Tibial artery (tissue), 4 donors: ENCODE measurements at regions not wholly inside any gene's neighbourhood (a gene's known extent, or its start where the extent isn't known, plus 50 kb on each side); places are given as distances from the start of the nearest gene placed in this dataset.

Experiments
- DNase-seq, 2 donors: peaks; one replicate each; pipeline ENCODE4 v3.0.0-alpha.2; 2019
- H3K27ac ChIP-seq, 2 donors: fragments of 200-600 bp; sonication (generic) in 1 of 2; 1 replicate in 1 of 2; 2 replicates in 1 of 2; pipeline ENCODE4 v1.5.1; 2018 to 2019; ENCODE audit warnings: mild to moderate bottlenecking in 1 of 2
- H3K27me3 ChIP-seq, 2 donors: fragments of 200-600 bp; sonication (generic) in 1 of 2; one replicate each; pipeline versions ENCODE4 v1.5.1 to v1.6.0; 2016 to 2019
- H3K36me3 ChIP-seq, 3 donors: fragments of 200-600 bp; sonication (generic) in 2 of 3; one replicate each; pipeline ENCODE4 v1.5.1; 2016 to 2019; ENCODE audit warnings: mild to moderate bottlenecking in 2 of 3
- H3K4me1 ChIP-seq, 4 donors: fragments of 200-600 bp; sonication (generic) in 2 of 4; 1 replicate in 3 of 4; 2 replicates in 1 of 4; pipeline ENCODE4 v1.5.1; 2016 to 2019
- H3K4me3 ChIP-seq, 2 donors: fragments of 200-600 bp; sonication (generic) in 1 of 2; 1 replicate in 1 of 2; 2 replicates in 1 of 2; pipeline ENCODE4 v1.5.1; 2018 to 2019; ENCODE audit warnings: mild to moderate bottlenecking in 2 of 2
- H3K9me3 ChIP-seq, 3 donors: fragments of 200-600 bp; sonication (generic) in 1 of 3; one replicate each; pipeline ENCODE4 v1.5.1; 2016 to 2019
- CTCF ChIP-seq, 2 experiments: fragments of 200-600 bp in 1 of 2; fragments of 450-650 bp in 1 of 2; IDR thresholded peaks; one replicate each; pipeline ENCODE4 v1.5.1; 2017 to 2019; ENCODE audit warnings: antibody characterized with exemption in 2 of 2, mild to moderate bottlenecking in 1 of 2, moderate library complexity in 1 of 2
- intact Hi-C: fragments of 100-400 bp; cut with DNase I; formaldehyde crosslinking; loops from one replicate; pipeline ENCODE4 v1.15.0; 2023; ENCODE audit warnings: low total_unique reads

DNA sequence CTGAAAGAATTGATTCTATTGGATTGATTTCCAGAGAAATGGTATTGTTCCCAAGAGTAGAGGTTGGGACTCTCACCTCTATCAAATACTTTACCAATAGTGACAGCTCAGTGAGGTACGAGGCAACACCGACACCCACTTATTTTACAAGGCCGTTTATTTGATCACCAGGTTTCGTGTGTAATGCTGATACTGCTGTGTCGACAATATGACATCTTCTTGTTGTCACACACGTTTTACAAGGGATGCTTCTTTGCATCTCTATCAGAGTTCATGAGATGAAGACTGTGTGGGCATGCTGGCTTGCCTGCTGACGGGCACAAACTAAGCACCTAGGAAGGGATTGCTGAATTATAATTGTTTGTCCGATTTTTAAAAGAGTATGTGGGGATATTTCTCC lies 217.8 kb upstream of the EGLN3 start:
- DNase-seq = no peak
- no peak for TF ChIP-seq CTCF (IDR thresholded peaks at IDR 0.05)
- peaks cover 0 to 29% (median 13%) of the 10 kb centered on the region in 4 donors for H3K4me1 ChIP-seq
- no peaks in the 10 kb centered on the region for H3K36me3 ChIP-seq
- H3K27me3 ChIP-seq = no peaks in the 10 kb centered on the region
- no peaks in the 10 kb centered on the region for H3K9me3 ChIP-seq
- no peak overlapping the region for H3K4me3 ChIP-seq
- intact Hi-C loops = no loop called here
- no peak overlapping the region for H3K27ac ChIP-seq

- DNase-seq = no peak
- no peak overlapping the region for H3K4me3 ChIP-seq
- no peak for TF ChIP-seq CTCF (IDR thresholded peaks at IDR 0.05)
- H3K27me3 ChIP-seq = no peaks in the 10 kb centered on the region
- no peaks in the 10 kb centered on the region for H3K36me3 ChIP-seq
- no peaks in the 10 kb centered on the region for H3K9me3 ChIP-seq
- intact Hi-C loops = no loop called here
- peaks cover 0 to 2% (median 0%) of the 10 kb centered on the region in 4 donors for H3K4me1 ChIP-seq
- H3K27ac ChIP-seq = no peak overlapping the region
These were observed 215.0 kb upstream of the EGLN3 start for GRCh38 chr14:34165847-34166350.

DNA sequence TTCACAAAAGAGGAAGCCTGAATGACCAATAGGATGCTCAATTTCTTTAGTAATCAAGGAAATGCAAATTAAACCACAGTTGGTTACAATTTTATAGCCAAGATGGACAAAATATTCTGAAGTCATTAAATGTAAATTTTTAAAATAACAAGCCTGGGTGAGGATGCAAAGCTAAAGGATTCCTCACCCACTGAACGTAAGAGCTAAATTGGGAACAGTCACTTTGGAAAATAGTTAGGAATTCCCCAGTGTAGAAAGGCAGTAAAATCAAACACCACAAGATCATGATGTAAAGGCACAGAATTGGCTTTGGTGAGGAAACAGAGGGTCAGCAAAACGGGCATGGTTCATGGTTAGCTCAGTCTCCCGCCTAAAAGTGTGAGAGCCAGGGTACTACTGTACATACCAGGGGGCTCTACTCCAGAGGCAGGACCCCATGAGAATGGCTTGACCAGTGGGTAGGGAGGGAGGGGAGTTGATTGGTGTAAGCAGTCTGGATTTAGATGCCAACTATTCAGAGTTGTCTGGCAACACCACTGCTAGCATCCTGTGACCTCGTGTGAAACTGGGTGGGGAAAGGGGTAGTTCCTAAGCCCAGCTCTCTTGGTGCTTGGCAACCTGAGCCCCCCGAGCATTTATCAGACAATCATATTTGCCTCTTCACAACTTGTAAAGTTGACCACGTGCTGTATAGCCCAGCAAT lies 213.4 kb upstream of the EGLN3 start:
- no peaks in the 10 kb centered on the region for H3K27me3 ChIP-seq
- DNase-seq = no peak
- H3K4me1 ChIP-seq = no peaks in the 10 kb centered on the region
- TF ChIP-seq CTCF (IDR thresholded peaks at IDR 0.05) = no peak
- intact Hi-C loops = no loop called here
- H3K36me3 ChIP-seq = no peaks in the 10 kb centered on the region
- H3K4me3 ChIP-seq = no peak overlapping the region
- no peaks in the 10 kb centered on the region for H3K9me3 ChIP-seq
- H3K27ac ChIP-seq = no peak overlapping the region

DNA sequence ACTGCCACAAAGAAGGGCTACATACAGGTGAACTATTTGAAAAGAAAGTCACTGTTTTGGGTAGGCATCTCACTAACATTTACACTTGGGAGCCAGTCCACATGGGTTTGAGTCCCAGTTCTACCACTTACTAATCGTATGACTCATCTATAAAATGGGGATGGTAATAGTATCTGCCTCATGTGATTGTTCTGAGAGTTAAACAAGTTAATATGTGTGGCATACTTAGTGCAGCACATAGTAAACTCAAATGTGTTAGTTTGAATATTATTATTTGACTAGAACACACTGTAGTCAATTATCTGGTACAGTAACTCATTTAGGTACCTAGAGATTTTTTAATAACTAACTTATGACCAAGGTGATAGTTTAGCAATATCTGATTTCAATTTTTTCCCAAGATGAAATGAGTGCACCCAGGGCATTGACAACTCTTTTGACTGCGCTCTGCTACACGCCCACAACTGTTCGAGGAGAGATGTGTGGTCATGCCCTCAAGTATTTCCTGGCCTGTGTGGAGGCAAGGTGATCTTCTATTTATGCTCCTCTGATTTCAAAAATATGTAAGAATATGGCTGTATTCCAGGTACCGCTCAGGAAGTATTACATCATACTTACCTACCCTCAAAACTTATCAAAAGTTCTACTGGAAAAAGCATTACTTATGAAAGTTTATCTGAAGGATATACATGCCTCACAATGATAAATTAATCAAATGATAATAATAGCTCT lies 210.6 kb upstream of the EGLN3 start:
- Histone ChIP-seq H3K36me3 (no peaks in the 10 kb centered on the region), H3K4me3 (no peak overlapping the region), H3K27me3 (no peaks in the 10 kb centered on the region), H3K9me3 (no peaks in the 10 kb centered on the region), H3K27ac (no peak overlapping the region), H3K4me1 (no peaks in the 10 kb centered on the region)
- no peak for DNase-seq
- TF ChIP-seq CTCF (IDR thresholded peaks at IDR 0.05) = no peak
- intact Hi-C loops = no loop called here

DNA sequence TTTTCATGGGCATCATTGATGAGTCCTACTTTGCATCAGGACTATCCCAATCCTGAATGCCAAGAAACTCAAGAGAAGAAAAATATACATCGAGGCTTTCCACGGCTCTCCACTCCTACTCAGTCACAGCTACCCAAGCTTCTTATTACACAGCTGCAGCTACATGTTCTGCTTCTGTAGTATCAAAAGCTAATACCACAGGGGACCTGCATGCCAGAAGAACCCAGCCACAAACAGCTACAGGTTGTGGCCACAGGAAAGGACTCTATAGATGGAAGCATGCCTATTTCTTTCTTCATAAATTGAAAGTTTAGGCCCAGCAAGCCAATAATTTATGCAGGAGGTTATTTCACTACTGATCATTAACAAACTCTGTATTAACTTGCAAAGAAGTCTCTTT lies 209.7 kb upstream of the EGLN3 start:
- no peak for DNase-seq
- Histone ChIP-seq H3K4me3 (no peak overlapping the region), H3K4me1 (no peaks in the 10 kb centered on the region), H3K27ac (no peak overlapping the region), H3K27me3 (no peaks in the 10 kb centered on the region), H3K36me3 (no peaks in the 10 kb centered on the region), H3K9me3 (no peaks in the 10 kb centered on the region)
- intact Hi-C loops = no loop called here
- TF ChIP-seq CTCF (IDR thresholded peaks at IDR 0.05) = no peak
